ENCODE measurements at regions not wholly inside any gene's neighbourhood (a gene's known extent, or its start where the extent isn't known, plus 50 kb on each side); places are given as distances from the start of the nearest gene placed in this dataset.

DNA sequence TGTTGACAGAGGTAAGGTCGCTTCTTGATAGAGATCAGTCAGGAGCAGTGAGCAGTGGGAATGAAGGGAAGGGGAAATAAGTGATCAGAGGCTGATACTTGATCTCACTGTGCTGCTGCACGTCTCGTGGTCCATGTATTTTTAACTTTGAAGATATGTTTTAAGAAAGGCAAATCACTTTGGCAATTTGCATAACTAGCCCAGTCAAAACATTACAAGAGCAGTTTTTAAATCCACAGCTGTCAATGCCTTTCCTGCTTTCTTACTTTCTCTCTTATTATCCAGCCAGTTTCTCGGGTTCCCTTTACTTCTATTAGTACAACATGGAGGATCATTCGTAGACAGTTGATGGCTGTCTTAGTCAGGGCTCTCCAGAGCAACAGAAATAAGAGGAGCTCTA, 472.8 kb downstream of the TMA16 start:
- DNase-seq (ENCODE audit: low spot score) = no peak

DNA sequence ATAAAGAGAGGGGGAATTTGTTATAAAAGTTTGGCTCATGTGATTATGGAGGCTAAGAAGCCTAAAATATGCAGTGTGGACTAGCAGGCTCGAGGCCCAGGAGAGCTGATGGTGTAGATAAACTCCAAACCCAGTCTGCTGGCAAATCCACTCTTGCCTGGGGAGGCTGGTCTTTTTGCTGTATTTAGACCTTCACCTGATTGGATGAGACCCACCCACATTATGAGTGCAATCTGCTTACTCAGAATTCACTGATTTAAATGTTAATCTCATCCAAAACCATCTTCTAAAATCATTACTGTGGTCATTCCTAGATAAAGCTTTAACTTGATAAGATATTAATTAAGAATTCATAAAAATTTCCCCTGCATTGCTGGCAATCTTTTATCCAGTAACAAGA, 473.2 kb downstream of the TMA16 start:
- no peak for DNase-seq (ENCODE audit: low spot score)

DNA sequence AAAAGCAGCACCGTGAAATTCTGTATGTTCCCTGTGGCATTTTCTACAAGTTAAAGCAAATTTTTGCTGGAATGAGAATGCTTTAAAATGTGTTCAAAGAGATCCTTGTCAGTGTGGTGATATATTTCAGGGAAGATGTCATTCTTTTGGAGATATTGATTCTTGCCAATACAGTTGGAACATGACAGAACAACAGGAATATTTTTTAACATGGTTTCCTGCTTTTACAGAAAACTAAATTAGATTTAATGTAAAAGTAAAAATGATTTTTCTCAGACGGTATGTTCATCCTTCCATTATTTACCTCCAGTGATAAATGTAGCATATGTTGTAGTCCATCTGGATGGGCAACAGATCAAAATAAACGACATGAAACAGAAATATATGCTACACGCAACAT, 474.8 kb downstream of the TMA16 start:
- DNase-seq (ENCODE audit: low spot score) = no peak

DNA sequence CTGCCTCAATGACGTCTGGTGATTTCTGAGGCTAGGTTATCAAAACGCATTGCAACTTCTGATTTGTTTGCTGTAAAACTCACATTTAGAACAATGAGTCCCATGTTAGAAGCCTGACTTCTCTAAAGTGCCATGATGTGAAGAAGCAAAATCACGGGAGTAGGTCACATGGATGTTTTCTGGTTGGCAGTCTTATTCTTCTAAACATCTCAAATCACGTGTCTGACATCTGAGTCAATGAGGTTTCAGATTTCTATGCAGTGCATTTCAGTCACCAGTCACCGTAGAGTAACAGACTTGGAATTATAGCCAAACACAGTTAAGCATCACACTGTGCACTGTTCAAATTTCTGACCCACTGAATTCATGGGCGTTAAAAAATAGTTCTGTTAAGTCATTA, 482.1 kb downstream of the TMA16 start:
- no peak for DNase-seq (ENCODE audit: low spot score)

DNA sequence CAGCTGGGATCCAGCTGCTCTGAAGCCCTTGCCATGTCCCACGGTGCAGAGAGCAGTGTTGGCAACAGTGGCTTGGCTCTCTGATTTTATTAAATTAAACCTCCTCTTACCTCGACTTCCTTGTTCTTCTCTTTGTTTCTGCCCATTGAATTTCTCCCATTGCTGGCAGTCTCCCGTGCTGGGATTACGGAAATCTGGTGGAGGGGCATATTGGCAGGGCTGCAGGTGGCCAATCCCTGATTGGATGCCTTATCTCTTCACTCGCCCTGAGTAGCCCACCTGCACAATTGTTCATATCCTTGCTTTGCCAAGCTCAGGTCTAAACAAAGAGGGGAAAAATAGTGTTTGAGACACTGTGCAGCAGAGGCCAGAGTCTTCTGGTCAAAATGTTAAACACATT, 493.9 kb downstream of the TMA16 start:
- no peak for DNase-seq (ENCODE audit: low spot score)

DNA sequence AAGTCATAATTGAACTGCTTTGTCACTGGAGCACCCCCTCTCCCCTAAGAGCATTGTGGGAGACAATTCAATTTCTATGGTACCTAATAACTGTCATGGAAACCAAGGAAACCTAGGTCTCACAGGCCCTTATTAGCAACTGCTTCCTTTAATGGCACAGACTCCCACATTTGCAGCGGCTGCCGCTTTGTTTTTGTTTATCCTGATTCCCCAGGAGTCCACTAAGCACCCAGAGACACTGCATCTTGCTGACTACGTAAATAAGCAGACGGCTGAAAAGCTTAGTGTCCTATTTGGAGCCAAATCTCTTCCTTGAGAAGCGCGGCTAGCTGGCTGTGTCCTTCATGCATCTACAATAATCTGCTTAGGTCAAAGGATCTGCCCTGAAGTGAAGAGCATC, 494.4 kb downstream of the TMA16 start:
- no peak for DNase-seq (ENCODE audit: low spot score)

DNA sequence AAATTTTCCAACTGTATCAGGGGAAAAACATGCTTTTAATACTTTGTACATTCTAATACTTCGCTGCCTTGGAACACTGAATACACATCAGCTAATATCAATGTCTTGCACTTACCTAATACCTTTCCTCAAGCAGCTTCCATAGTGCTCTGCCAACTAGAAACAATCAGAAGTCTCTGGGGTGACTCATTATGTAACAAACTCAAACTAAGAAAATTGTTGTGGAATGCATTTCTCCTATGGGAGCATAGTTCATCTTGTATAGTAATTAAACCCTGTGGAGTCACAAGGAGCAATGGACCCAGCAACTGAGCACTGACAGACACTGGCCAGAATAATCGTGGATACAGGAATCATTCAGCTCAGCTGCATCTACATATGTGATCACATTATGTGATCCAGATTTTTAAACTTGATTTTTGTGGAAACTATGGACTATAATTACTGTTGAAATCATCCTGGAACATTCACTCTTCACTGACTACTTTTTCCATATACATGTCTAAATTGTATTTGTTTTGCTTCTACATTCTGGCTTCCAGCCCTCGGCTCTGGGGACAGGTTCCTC, 496.9 kb downstream of the TMA16 start:
- no peak for DNase-seq (ENCODE audit: low spot score)

DNA sequence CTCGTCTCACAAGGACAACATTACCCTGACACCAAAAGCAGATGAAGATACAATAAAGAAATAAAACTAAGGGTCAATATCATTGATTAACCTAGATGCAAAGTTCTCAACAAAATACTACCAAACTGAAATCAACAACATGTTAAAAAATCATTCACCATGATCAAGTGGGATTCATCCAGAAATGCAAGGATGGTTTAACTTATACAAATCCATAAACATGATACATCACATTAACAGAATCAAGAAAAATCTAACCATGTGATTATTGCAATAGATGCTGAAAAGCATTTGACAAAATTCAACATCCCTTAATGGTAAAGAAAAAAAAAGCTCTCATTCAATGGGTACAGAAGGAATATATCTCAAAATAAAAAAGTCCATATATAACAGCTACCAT, 514.9 kb downstream of the TMA16 start:
- DNase-seq (ENCODE audit: low spot score) = no peak

DNA sequence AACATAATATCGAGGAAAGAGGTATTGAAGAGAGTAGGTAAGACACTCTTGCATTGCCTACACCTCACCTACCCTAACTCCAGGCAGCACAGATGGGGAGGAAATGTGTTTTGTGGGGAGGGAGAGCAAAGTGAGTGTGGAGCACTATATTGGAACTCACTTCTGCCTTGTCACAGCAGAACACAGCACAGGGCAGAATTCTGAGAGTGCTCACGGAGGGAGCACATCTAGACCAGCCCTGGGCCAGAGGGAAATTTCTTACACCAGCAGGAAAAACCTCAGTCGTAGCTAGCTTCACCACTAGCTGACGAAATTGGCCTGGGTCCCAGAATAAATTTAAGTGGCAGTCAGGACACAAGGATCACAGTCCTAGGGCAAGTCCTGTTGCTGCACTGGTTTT, 517.3 kb downstream of the TMA16 start:
- no peak for DNase-seq (ENCODE audit: low spot score)

DNA sequence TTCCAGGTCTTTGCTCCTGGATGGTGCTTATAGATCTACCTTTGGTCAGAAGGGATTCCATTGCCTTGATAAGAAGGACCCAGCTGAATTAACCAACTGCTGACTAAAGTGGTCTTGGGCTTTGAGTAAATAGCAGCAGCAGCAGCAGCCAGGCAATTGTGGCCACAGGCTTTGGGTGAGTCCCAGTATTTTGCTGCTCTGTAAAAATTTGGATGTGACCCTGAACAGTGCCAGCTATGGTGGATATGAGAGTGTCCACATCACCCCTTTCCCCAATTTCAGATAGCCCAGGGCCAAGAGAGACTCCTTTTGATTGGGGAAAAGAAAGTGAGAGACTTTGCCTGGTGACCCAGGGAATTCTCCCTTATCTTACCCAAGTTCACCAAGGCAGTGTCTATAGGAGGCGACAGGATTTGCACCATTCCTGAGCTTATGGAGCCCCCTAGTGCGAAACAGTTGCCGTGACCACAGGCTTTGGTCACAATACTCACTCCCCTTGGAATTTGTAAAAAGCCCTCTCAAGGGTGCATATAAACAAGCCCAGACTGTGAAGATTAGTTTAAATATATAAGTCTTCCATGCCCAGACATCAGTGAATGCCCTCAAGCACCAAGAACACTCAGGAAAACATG, 518.0 kb downstream of the TMA16 start:
- peak; percentile 3 for DNase-seq (ENCODE audit: low spot score)

DNA sequence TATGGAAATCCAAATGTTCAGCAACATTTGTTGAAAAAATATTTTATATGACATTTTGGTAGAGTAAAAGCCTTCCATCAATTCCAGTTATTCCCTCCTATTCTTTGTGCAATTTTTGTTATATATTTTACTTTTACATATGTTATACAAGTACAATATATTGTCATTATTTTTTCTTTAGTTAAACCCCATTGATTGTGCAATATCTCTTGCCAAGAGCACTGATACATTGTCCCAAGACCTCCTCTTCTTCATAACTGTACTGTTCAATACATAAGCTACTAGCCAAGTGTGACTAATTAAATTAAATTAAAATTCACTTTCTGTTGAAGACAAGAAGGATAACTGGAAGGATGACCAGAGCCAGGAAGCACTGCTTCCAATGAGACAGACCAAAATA, 527.5 kb downstream of the TMA16 start:
- DNase-seq (ENCODE audit: low spot score) = no peak

DNA sequence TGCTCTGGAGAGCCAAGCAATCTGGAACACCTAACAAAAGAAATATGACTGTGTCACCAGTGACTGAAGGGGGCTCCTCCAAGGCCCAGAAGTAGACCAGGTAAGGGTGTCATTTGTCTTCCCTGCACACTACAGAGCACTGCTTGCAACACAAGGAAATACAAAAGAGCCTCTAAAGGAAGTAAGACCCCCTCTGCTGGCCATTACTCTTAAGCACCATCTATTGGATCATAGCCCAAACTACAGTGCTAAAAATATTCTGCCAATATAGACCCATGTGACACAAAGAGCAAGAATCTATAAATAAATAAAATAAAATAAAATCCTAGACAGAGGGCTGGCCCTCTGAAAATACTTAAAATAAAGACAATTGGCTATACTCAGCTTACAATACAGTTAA, 528.7 kb downstream of the TMA16 start:
- DNase-seq (ENCODE audit: low spot score) = no peak

DNA sequence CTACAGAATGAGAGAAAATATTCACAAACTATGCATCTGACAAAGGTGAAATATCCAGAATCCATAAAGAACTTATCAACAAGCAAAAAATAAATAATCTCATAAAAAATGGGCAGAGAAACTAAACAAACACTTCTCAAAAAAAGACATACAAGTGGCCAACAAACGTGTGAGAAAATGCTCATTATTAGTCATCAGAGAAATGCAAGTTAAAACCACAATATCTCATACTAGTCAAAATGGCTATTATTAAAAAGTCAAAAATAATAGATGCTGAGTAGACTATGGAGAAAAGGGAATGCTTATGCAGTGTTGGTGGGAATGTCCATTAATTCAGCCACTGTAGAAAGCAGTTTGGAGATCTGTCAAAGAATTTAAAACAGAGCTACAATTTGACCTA, 533.3 kb downstream of the TMA16 start:
- no peak for DNase-seq (ENCODE audit: low spot score)

DNA sequence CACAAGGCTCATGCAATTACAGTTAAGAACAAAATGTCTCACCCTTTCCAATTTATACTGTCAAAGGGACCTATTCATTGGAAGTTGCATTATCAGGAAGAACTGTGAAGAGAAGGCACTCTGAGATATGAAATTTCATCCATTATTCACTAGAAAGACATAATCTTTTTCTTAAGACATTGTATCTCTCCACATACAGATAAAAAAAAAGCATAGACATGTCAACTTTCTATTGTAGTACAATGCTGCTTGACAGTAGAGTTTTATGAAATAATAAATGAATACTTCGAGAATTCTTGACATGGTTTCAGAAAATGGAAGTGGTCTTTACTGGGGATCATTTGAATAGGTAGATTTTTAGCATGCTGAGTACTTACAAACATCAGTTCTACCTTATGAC, 545.0 kb downstream of the TMA16 start:
- no peak for DNase-seq (ENCODE audit: low spot score)

DNA sequence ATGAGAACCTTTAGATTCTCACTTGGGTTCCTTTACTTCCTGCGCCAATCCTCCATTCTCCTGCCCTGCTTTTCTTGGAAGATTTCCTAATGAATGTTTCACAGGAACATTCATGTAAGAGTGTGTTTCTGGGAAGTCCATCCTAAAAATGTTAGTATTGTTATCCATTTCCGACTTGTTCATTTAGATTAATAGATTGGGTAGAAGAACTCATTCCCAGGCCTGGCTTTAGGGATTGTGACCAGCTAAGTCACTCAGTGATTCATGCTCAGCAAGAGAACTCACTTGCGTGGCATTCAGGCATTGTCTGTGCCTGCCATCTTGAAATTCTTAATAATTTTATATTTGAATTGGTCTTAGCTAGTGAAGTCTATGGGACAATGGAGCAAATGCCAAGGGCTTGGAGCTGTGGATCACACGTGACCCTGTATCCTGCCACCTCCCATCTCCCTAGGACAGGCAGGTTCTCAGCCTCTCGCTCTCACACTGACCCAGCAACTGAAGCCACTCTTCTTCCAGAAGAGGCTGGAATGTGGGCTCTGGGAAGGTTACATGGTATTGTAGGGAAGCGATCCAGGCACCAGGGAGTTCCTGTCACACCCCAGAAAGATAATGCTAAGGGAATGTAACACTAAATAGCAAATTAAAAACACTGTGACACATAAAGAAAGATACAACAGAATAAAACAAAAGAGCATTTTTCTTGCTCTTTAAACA, 562.1 kb downstream of the TMA16 start:
- no peak for DNase-seq (ENCODE audit: low spot score)

DNA sequence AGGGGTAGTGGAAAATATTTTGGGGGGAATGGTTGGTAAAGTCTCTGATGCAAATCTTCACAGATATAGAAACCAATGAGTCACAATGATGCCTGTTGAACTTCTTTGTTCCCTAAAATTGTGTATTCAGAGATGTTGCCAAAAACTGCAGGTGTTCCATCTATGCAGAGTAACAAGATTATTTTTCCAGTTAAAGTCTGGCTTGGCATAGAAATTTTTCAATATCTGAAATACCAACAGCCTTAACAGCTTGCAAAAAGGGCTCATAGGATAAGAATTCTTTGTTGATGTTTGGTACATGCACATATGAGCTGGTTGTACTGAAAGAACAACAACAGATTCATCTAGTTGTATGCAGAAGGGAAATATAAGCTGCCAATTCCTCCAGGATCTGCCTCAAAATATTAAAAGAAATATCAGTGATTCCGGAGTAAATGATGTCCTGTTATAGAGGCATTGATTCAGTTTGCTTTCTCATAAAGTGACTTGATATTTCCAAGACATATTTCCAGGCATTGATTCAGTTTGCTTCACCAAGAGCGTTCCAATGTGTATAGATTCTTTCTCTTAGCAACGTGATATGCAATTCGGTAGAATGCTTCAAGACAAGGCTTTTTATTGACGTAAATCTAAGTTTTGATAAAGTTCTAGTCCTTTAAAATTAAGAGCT, 564.4 kb downstream of the TMA16 start:
- DNase-seq (ENCODE audit: low spot score) = no peak

DNA sequence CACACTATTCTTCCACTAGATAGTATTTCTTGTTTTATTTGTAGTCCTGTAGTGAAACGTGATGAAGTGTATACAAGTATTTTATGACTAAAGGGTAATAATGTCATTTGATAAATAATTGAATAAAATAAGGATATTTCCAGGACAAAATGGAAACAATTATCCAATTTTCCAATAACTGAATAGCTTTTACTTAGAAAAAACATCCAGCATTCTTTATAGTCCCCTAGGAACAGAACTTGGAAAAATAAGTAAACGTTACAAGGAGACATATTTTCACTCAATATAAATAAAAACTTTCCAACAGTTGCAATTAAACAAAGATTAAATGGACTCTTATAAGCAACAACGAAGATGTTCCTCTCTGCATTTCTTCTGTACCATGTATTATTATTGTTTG, 566.0 kb downstream of the TMA16 start:
- no peak for DNase-seq (ENCODE audit: low spot score)

DNA sequence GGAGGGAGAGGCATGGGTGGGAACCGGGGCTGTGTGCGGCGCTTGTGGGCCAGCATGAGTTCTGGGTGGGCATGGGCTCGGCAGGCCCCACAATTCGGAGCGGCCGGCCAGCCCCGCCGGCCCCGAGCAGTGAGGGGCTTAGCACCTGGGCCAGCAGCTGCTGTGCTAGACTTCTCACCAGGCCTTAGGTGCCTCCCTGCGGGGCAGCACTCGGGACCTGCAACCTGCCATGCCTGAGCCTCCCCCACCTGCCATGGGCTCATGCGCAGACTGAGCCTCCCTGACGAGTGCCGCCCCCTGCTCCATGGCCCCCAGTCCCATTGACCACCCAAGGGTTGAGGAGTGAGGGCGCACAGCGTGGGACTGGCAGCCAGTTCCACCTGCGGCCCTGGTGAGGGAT, 573.9 kb downstream of the TMA16 start:
- DNase-seq (ENCODE audit: low spot score) = no peak

DNA sequence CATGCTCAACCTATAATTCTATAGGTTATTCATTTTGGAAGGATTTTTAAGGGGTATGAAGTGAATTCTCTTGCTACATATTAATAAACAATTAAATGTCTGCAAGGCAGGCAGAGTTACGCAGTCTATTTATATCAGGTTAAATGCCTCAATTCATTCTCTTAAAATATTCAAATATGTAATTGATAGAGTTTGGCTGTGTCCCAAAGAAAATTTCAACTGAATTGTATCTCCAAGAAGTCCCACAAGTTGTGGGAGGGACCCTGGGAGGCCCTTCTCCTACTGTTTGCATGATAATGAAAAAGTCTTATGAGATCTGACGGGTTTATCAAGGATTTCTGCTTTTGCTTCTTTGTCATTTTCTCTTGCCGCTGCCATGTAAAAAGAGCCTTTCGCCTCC, 576.1 kb downstream of the TMA16 start:
- no peak for DNase-seq (ENCODE audit: low spot score)

DNA sequence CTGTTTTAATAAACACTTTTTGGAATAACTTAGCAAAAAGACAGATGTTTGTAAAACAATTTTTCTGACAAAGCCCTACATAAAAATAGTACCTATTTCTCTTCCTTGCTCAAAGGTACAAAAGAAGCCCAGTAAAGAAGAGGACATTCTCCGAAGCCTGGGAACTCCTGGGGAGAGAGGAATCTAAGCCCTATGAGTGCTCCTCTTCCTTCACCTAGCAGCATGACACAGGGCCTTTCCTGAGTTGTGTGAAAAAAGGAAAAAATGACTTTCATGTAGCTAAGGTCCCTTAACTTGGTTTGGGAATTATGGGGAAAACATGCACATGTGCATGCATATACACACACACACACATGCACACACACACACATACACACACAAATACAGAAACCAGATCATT, 586.9 kb downstream of the TMA16 start:
- no peak for DNase-seq (ENCODE audit: low spot score)

DNA sequence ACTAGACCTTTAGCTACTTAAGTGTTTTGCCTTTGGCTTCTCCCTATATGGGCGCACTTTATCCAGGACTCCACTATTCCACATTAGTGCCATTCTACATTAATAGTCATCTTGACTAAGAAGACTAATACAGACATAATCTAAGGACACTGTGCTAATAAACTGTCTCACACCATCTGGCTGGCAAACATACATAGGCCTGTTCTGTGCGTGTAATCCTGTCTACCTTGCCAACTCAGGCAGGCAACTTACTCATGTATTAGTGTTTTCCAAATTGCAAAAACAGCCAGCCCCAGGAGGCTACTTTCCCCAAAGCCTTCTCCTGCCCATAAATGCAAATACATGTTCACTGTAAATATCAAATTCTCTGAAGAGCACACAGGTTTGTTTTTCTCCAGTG, 587.3 kb downstream of the TMA16 start:
- no peak for DNase-seq (ENCODE audit: low spot score)

DNA sequence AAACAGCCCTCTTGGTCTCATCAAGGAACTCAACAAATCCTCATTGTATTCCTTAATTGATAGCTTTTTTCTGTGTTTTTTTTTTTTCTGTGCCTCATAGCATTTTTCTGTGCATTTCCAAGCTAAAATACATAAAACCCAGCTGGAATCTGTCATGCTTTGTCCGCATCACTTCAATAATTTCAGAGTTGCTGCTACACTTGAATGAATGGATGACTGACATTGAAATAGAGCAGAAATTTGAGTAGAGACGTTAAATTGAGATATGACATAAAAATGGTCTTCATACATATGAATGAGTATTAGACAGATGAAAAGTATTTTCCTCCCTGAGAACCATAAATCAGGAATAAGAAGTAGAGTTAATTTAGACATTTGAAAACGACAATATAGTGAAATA, 593.2 kb downstream of the TMA16 start:
- DNase-seq (ENCODE audit: low spot score) = no peak
